ENCODE measurements at regions not wholly inside any gene's neighbourhood (a gene's known extent, or its start where the extent isn't known, plus 50 kb on each side); places are given as distances from the start of the nearest gene placed in this dataset.

GRCh38 chr12:60191676-60192359 lies 596.0 kb downstream of the SLC16A7 start:
- TF ChIP-seq CTCF (IDR thresholded peaks at IDR 0.05): no peak
- TF ChIP-seq POLR2AphosphoS5 (IDR thresholded peaks at IDR 0.05): no peak

Data from prostate gland (tissue), 2 donors.